A673 (cell line): ENCODE measurements at regions not wholly inside any gene's neighbourhood (a gene's known extent, or its start where the extent isn't known, plus 50 kb on each side); places are given as distances from the start of the nearest gene placed in this dataset.

Experiments
- BruUV-seq: library from RNA; stranded (reverse); fragments of 400-500 nt; replicated peaks from 2 replicates; lab custom pipeline; 2021; lab: Mats Ljungman, UMichigan
- CTCF ChIA-PET: fragments of 300-600 bp; sonication (Branson Sonifier 250); formaldehyde crosslinking; loops from one replicate; lab custom pipeline; 2022; ENCODE audit warnings: antibody characterized with exemption; lab: Charles Lee
- POLR2A ChIA-PET: fragments of 300-600 bp; sonication (Branson Sonifier 250); formaldehyde crosslinking; loops from one replicate; lab custom pipeline; 2022; ENCODE audit warnings: antibody characterized with exemption; ENCODE audit not compliant: low non-redundant PET; lab: Charles Lee
- DNase-seq: peaks from one replicate; pipeline ENCODE4 v3.0.0-alpha.2; 2015; ENCODE audit warnings: low spot score
- H3K27ac ChIP-seq: fragments of 200-600 bp; sonication (generic); 2 replicates; pipeline ENCODE4 v1.5.1; 2016; ENCODE audit warnings: mixed run types, low read depth, mild to moderate bottlenecking, mixed read lengths, antibody characterized with exemption, low read length; ENCODE audit not compliant: poor library complexity, severe bottlenecking
- H3K27me3 ChIP-seq: fragments of 200-600 bp; sonication (generic); replicated peaks from 2 replicates; pipeline ENCODE4 v1.6.1; 2017; ENCODE audit warnings: mixed run types, low read depth, mild to moderate bottlenecking, mixed read lengths, antibody characterized with exemption, low read length; ENCODE audit not compliant: insufficient read depth, poor library complexity
- H3K36me3 ChIP-seq: fragments of 200-600 bp; sonication (generic); 2 replicates; pipeline ENCODE4 v1.6.1; 2016; ENCODE audit warnings: mixed run types, mild to moderate bottlenecking, mixed read lengths, antibody characterized with exemption, low read length; ENCODE audit not compliant: insufficient read depth, poor library complexity, severe bottlenecking
- H3K4me1 ChIP-seq: fragments of 200-600 bp; sonication (generic); 2 replicates; pipeline ENCODE4 v1.6.1; 2017; ENCODE audit warnings: mixed run types, mild to moderate bottlenecking, mixed read lengths, antibody characterized with exemption, low read length; ENCODE audit not compliant: insufficient read depth, poor library complexity, severe bottlenecking
- H3K4me3 ChIP-seq: fragments of 200-600 bp; sonication (generic); 2 replicates; pipeline ENCODE4 v1.5.1; 2016; ENCODE audit warnings: low read depth, mixed run types, mild to moderate bottlenecking, mixed read lengths, low read length; ENCODE audit not compliant: poor library complexity, severe bottlenecking
- H3K9me3 ChIP-seq: fragments of 200-600 bp; sonication (generic); 2 replicates; pipeline ENCODE4 v1.6.1; 2016; ENCODE audit warnings: mixed run types, low read depth, mild to moderate bottlenecking, mixed read lengths, antibody characterized with exemption, low read length; ENCODE audit not compliant: poor library complexity, severe bottlenecking
- CTCF ChIP-seq: fragments of 300-800, 200-600 bp; sonication (generic); conservative IDR thresholded peaks from 2 replicates; pipeline ENCODE4 v1.5.1; 2017; ENCODE audit warnings: low read depth, mild to moderate bottlenecking, antibody characterized with exemption, low read length, moderate library complexity, mixed read lengths
- EZH2 ChIP-seq: fragments of 200-600 bp; sonication (generic); IDR thresholded peaks from 2 replicates; pipeline ENCODE4 v1.6.1; 2017; ENCODE audit warnings: borderline replicate concordance, low read depth, mild to moderate bottlenecking, mixed read lengths, antibody characterized with exemption, low read length; ENCODE audit not compliant: poor library complexity, severe bottlenecking
- intact Hi-C: fragments of 100-400 bp; cut with micrococcal nuclease; formaldehyde crosslinking; loops from one replicate; pipeline ENCODE4 v1.10.0; 2022; ENCODE audit not compliant: unreplicated experiment

- Histone ChIP-seq H3K27ac (no peak overlapping the region), H3K36me3 (no peaks in the 10 kb centered on the region), H3K4me3 (no peak overlapping the region), H3K27me3 (no peaks in the 10 kb centered on the region), H3K9me3 (peaks cover 3% of the 10 kb centered on the region), H3K4me1 (peaks cover 16% of the 10 kb centered on the region)
- no peak for DNase-seq
- ChIA-PET CTCF (no interaction called here), POLR2A (no interaction called here)
- intact Hi-C loops = loop anchor here (5.0 kb wide), 1 partner anchor 327 kb away; the partner anchor contains the start of gene ST8SIA2
- no TSS peak for BruUV-seq
- TF ChIP-seq EZH2 (no peak), CTCF (no peak)
These were observed 63.4 kb upstream of the FAM174B start for GRCh38 chr15:92719021-92719420.

- no TSS peak for BruUV-seq
These were observed 68.6 kb upstream of the FAM174B start for GRCh38 chr15:92724144-92724543.

GRCh38 chr15:92725171-92725570 is 69.6 kb upstream of the FAM174B start:
- Histone ChIP-seq H3K36me3 (no peaks in the 10 kb centered on the region), H3K4me3 (no peak overlapping the region), H3K27ac (no peak overlapping the region), H3K9me3 (no peaks in the 10 kb centered on the region), H3K4me1 (no peaks in the 10 kb centered on the region), H3K27me3 (no peaks in the 10 kb centered on the region)
- no peak for DNase-seq
- no TSS peak for BruUV-seq
- intact Hi-C loops = no loop called here
- TF ChIP-seq EZH2 (no peak), CTCF (no peak)
- ChIA-PET POLR2A (no interaction called here), CTCF (no interaction called here)

More at GRCh38 chr15:92724144-92724543, 68.6 kb upstream of the FAM174B start:
- CTCF ChIA-PET = no interaction called here
- POLR2A ChIA-PET = no interaction called here
- Histone ChIP-seq H3K27me3 (no peaks in the 10 kb centered on the region), H3K4me3 (no peak overlapping the region), H3K9me3 (no peaks in the 10 kb centered on the region), H3K36me3 (no peaks in the 10 kb centered on the region), H3K4me1 (no peaks in the 10 kb centered on the region), H3K27ac (no peak overlapping the region)
- intact Hi-C loops = no loop called here
- no peak for TF ChIP-seq CTCF
- TF ChIP-seq EZH2 = no peak
- no peak for DNase-seq
